WTC11 (cell line): ENCODE measurements at regions not wholly inside any gene's neighbourhood (a gene's known extent, or its start where the extent isn't known, plus 50 kb on each side); places are given as distances from the start of the nearest gene placed in this dataset.

Experiments used
- E2F5 ChIP-seq: sonication (generic); formaldehyde crosslinking; IDR thresholded peaks from 2 replicates; pipeline ENCODE4 v1.8.1; 2022; ENCODE audit warnings: mild to moderate bottlenecking, moderate library complexity, missing genetic modification reagents
- TP53 ChIP-seq: sonication (generic); formaldehyde crosslinking; IDR thresholded peaks from 2 replicates; pipeline ENCODE4 v1.8.1; 2023; ENCODE audit warnings: mild to moderate bottlenecking, missing genetic modification reagents
- ZNF121 ChIP-seq: sonication (generic); formaldehyde crosslinking; IDR thresholded peaks from 2 replicates; pipeline ENCODE4 v1.8.0; 2023; ENCODE audit warnings: missing genetic modification reagents
- TF ChIP-seq, protein P1 (sequence below): fragments of 200-600 bp; IDR thresholded peaks from 2 replicates; pipeline ENCODE4 v1.8.0; 2022; ENCODE audit warnings: antibody characterized with exemption

DNA sequence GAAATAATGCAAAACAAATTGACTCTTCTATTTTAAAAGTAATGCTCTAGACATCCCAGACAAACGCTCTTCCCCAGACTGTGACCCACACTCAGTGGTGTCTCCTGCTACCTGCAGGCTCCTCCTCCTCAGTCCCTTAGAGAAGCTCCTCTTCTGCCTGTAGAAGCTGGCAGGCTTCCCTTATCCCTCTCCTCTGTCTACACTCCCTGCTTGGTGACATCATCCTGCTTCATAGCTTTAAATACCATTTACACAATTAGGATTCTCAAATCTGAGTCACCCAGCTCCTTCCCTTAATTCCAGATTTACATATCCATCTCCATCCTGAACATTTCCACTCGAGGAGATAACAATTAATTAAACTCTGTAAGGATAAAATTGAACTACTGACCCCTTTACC, 167.9 kb downstream of the FBXO15 start:
- no peak for TF ChIP-seq ZNF121 (CRISPR knock-in tag)
- no peak for TF ChIP-seq E2F5 (CRISPR knock-in tag)
- TF ChIP-seq, protein P1, sequence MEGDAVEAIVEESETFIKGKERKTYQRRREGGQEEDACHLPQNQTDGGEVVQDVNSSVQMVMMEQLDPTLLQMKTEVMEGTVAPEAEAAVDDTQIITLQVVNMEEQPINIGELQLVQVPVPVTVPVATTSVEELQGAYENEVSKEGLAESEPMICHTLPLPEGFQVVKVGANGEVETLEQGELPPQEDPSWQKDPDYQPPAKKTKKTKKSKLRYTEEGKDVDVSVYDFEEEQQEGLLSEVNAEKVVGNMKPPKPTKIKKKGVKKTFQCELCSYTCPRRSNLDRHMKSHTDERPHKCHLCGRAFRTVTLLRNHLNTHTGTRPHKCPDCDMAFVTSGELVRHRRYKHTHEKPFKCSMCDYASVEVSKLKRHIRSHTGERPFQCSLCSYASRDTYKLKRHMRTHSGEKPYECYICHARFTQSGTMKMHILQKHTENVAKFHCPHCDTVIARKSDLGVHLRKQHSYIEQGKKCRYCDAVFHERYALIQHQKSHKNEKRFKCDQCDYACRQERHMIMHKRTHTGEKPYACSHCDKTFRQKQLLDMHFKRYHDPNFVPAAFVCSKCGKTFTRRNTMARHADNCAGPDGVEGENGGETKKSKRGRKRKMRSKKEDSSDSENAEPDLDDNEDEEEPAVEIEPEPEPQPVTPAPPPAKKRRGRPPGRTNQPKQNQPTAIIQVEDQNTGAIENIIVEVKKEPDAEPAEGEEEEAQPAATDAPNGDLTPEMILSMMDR = no peak
- TF ChIP-seq TP53 (CRISPR knock-in tag) = no peak
